GM18508 (cell line): ENCODE measurements at regions not wholly inside any gene's neighbourhood (a gene's known extent, or its start where the extent isn't known, plus 50 kb on each side); places are given as distances from the start of the nearest gene placed in this dataset.
"Not testable (repeated sequence)": the region's sequence is repeated elsewhere in the genome, so short reads cannot be mapped to it uniquely, and the experiment has no call there.

Source experiments
- ATAC-seq: cut with Tn5 transposase; IDR thresholded peaks from one replicate; pipeline ENCODE4 v1.9.1; 2021; ENCODE audit warnings: moderate number of reproducible peaks; ENCODE audit not compliant: insufficient read depth, unreplicated experiment

- ATAC-seq: no peak
These were observed 239.5 kb downstream of the ZPLD1 start for GRCh38 chr3:102674284-102674683.

DNA sequence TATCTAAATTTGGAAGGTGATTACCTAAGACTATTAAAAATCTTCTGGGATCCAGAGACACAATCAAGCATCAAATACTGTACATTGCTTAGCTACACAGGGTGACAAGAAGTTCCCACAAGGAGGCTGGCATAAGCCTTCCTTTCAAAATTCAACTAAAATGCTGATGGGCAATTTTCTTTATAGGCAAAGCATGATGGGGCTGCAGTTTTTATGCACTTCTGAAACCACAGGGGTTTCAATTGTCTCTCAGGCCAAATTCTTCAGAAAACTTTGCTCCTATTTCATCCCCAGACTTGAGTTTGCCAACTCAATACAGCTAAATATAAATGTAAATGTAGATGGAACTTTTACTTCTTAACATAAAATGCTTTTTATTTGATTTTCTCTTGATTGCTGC, 241.6 kb downstream of the ZPLD1 start:
- no peak for ATAC-seq

GRCh38 chr3:102682741-102683140, 247.9 kb downstream of the ZPLD1 start:
- ATAC-seq: no peak

- ATAC-seq: no peak
These were observed 252.0 kb downstream of the ZPLD1 start for GRCh38 chr3:102686792-102687191.

DNA sequence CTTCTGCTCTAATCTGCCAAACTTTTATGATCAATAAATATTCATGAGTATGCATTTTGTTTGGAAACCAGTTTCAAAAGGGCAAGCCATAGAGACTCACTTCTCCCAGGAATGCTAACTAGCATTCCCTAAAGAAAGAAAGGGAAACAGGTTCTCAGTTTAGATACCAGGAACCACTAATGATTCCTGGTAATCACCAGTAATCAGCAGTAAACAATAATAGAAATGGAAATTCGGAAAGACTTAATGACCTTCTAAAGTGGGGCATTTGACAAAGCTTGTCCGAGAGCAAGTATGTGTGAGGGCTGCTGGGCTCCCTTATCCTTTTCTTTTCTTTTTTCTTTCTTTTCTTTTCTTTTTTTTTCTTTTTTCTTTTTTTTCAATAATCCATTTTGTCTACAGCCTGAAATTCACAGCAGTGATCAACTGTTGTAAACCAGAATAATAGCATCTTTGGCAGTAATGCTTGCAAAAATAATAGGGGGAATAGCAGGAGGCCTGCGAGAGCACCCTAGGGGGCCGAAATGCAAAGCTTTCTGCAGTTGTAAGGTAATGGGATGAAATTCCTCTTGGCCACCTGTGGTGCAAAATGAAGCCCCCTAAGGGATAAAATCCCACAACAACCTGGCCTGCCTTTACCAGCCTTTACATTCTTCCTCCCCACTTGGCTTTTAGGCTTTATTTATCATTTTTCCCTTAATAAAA, 253.2 kb downstream of the ZPLD1 start:
- no peak for ATAC-seq

DNA sequence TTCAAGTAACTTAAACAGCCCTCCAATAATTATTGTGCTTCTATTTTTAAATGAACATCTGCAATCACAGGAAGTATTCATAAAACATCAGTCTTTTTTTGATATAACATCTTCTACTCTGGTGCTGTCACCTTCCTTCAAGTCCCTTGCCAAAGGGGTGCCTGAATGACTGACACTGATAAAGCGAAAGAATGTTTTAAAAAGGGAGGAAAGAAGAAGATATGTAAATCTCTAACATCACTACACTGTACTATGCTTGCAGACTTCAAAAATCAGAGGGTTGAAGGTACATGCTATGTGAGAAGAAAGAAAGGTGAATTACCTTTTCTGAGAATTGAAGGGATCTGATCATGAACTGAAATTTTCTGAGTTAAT, 253.7 kb downstream of the ZPLD1 start:
- no peak for ATAC-seq

GRCh38 chr3:102691507-102691906, 256.7 kb downstream of the ZPLD1 start:
- no peak for ATAC-seq

GRCh38 chr3:102699104-102699818, 264.4 kb downstream of the ZPLD1 start:
- no peak for ATAC-seq

- ATAC-seq: no peak
These were observed 265.0 kb downstream of the ZPLD1 start for GRCh38 chr3:102699819-102700140.

GRCh38 chr3:102712896-102713295, 278.1 kb downstream of the ZPLD1 start:
- no peak for ATAC-seq

GRCh38 chr3:102714567-102714966, 279.8 kb downstream of the ZPLD1 start:
- ATAC-seq: no peak

- ATAC-seq: peak; percentile 97
These were observed 280.3 kb downstream of the ZPLD1 start for GRCh38 chr3:102715030-102715697.

GRCh38 chr3:102718651-102719050, 283.8 kb downstream of the ZPLD1 start:
- ATAC-seq: no peak

DNA sequence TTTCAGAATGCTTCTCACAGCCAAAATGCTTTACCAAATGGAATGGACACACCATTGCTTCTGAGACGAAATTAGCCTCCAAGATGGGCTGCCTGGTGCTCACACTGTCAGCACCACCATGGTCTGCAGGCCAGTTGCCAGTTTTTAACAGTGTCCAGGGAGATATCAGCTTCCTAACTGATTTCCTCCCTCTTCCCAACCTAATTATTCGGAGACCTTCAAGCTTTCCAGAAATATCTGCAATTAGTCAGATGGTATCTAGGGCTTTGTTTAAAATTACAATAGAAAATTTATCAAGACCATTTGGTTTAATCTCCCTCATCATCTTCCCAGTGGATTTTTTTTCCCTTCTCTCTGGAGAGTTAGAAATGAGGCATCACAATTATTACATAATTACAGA, 287.5 kb downstream of the ZPLD1 start:
- ATAC-seq: no peak

- no peak for ATAC-seq
These were observed 292.5 kb downstream of the ZPLD1 start for GRCh38 chr3:102727340-102727739.

GRCh38 chr3:102732581-102732980, 297.8 kb downstream of the ZPLD1 start:
- ATAC-seq: not testable (repeated sequence)

DNA sequence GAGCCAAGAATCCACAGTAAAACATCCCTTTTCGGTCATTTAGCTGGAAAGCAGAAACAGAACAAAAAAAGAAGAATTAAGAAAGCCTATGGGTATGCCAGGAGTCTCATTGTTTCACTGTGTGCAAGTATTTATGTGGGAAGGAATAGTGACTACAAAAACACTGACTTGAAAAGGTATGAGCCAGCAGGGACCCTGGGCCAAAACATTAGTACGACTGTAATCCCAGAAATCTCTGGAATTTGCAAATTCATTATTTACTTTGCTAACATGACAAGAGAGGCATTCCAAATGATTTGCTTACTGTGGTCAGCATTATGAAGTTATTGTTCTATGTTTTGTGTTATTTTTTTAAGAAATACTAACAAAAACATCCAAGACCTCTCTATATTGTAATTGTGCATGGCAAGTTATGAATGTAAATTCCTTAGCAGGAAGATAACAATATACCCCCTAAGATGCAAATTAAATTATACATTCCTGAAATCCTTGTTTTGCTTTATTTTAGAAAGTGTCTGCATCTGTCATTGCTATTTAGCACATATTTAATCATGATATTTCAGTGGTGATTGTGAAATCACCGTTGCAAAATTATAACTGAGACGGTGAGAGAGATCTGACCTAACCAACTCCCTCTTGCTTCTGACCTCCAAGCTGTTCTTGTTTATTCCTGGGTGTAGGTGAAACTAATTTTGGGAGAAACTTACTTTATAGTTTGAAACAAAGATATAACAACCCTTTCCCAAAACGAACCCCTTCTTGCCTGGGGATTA, 299.2 kb downstream of the ZPLD1 start:
- ATAC-seq: no peak

DNA sequence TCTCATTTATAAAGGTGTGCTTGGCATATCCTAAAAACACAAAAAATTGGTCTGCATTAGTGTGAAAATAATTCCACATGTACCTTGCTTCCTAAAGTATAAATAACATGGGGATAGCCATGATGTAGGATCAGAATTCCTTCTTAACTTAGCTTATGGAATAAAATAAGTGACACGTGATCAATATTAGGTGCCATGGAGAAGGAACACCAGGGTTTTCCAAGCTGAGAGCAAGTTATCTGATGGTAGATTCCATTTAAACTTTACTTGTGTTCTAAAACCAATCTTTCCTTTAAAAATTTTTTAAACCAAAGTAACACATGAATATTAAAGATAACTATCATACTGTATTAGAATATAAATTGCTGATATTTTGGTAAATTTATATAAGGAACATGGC, 300.5 kb downstream of the ZPLD1 start:
- ATAC-seq: no peak

DNA sequence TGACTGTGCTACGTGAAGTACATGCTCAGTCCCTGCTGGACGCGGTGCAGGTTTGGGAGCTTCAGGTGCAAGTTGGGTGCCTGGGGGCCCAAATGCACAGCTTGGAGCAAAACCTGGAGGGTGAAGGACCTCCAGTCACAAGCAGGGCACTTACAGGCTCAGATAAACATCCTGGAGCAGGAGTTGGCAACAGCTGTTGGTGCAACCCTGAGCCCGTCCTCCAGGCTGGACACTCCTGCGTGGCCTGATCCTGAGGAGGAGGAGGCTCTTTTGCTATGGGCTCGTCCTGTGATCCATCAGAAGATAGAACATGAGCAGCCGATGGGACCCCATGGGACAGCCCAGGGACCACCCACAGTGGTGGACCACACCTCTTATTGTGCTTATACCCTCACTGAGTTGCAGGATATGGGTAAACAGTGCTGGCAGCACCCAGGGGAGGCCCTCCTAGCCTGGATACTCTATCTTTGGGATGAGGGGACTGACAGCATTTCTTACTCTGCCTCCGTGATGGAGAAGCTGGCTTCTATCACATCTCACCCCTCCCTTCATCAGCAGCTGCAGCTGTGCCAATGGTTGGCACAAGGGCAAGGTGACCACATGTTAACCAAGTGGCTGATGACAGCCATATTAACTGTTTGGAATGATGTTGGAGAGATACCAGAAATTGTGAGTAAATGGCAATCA, 301.6 kb downstream of the ZPLD1 start:
- no peak for ATAC-seq

DNA sequence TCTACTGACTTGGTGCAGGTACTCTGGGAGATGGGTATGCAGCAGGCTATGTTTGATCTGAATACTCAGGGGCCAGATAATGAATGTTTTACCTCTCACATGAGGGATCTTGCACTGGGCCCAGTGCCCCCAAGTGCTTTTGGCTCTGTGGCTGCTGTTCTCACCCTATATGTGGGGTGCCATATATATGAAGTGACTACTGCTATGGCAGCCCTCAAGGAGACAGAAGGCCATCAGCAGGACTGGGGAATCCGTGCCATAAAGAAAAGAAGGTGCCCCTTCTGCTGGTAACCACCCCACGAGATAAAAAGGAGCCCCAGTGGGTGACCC, 302.1 kb downstream of the ZPLD1 start:
- no peak for ATAC-seq

- ATAC-seq: no peak
These were observed 302.5 kb downstream of the ZPLD1 start for GRCh38 chr3:102737353-102737752.
